G401 (cell line): ENCODE measurements at regions not wholly inside any gene's neighbourhood (a gene's known extent, or its start where the extent isn't known, plus 50 kb on each side); places are given as distances from the start of the nearest gene placed in this dataset.
"Not testable (repeated sequence)": the region's sequence is repeated elsewhere in the genome, so short reads cannot be mapped to it uniquely, and the experiment has no call there.

Experiments used
- DNase-seq: peaks from one replicate; pipeline ENCODE4 v3.0.0-alpha.2; 2015; ENCODE audit warnings: low spot score
- in situ Hi-C: cut with HindIII; loops from 2 replicates; pipeline ENCODE4 v1.10.0; 2016; ENCODE audit warnings: low sequenced_read_pairs, mixed read lengths

GRCh38 chr13:37510441-37510840 is 88.1 kb downstream of the POSTN start:
- in situ Hi-C loops, result no loop called here
- DNase-seq, result no peak

GRCh38 chr13:37505531-37505930 is 93.0 kb downstream of the POSTN start:
- in situ Hi-C loops, result no loop called here
- no peak for DNase-seq

GRCh38 chr13:37504251-37504650 is 94.3 kb downstream of the POSTN start:
- in situ Hi-C loops, result no loop called here
- no peak for DNase-seq

GRCh38 chr13:37503287-37503686 is 95.3 kb downstream of the POSTN start:
- in situ Hi-C loops, result no loop called here
- no peak for DNase-seq

GRCh38 chr13:37502303-37502993 is 96.1 kb downstream of the POSTN start:
- in situ Hi-C loops, DNase-seq: not testable (repeated sequence)

GRCh38 chr13:37501187-37501586 is 97.4 kb downstream of the POSTN start:
- no peak for DNase-seq

GRCh38 chr13:37495046-37495445 is 103.5 kb downstream of the POSTN start:
- peak; percentile 6 for DNase-seq

More at GRCh38 chr13:37501187-37501586, 97.4 kb downstream of the POSTN start:
- in situ Hi-C loops, result no loop called here

GRCh38 chr13:37493775-37494174 is 104.8 kb downstream of the POSTN start:
- in situ Hi-C loops, result no loop called here
- DNase-seq, result no peak

More at GRCh38 chr13:37495046-37495445, 103.5 kb downstream of the POSTN start:
- in situ Hi-C loops, result no loop called here

GRCh38 chr13:37492741-37493514 is 105.6 kb downstream of the POSTN start:
- in situ Hi-C loops, result no loop called here
- DNase-seq, result no peak

GRCh38 chr13:37492075-37492474 is 106.5 kb downstream of the POSTN start:
- in situ Hi-C loops, result no loop called here
- no peak for DNase-seq

- in situ Hi-C loops, result no loop called here
These were observed 106.9 kb downstream of the POSTN start for GRCh38 chr13:37491661-37492060.

GRCh38 chr13:37490176-37490779 is 108.3 kb downstream of the POSTN start:
- DNase-seq, result no peak
- in situ Hi-C loops, result no loop called here

More at GRCh38 chr13:37491661-37492060, 106.9 kb downstream of the POSTN start:
- no peak for DNase-seq

GRCh38 chr13:37488726-37489125 is 109.8 kb downstream of the POSTN start:
- in situ Hi-C loops, result no loop called here
- DNase-seq, result no peak

GRCh38 chr13:37486171-37486681 is 112.3 kb downstream of the POSTN start:
- DNase-seq, result no peak
- in situ Hi-C loops, result no loop called here

GRCh38 chr13:37485756-37486155 is 112.8 kb downstream of the POSTN start:
- in situ Hi-C loops, result no loop called here
- no peak for DNase-seq

- in situ Hi-C loops, result no loop called here
- no peak for DNase-seq
These were observed 114.5 kb downstream of the POSTN start for GRCh38 chr13:37484056-37484455.

GRCh38 chr13:37482331-37482730 is 116.2 kb downstream of the POSTN start:
- in situ Hi-C loops, result no loop called here
- no peak for DNase-seq

- in situ Hi-C loops, result no loop called here
- no peak for DNase-seq
These were observed 116.7 kb downstream of the POSTN start for GRCh38 chr13:37481885-37482227.

- DNase-seq, result no peak
- in situ Hi-C loops, result no loop called here
These were observed 117.3 kb downstream of the POSTN start for GRCh38 chr13:37481011-37481884.
